Gastroesophageal sphincter (tissue), 3 donors: ENCODE measurements at regions not wholly inside any gene's neighbourhood (a gene's known extent, or its start where the extent isn't known, plus 50 kb on each side); places are given as distances from the start of the nearest gene placed in this dataset.
"Not testable (repeated sequence)": the region's sequence is repeated elsewhere in the genome, so short reads cannot be mapped to it uniquely, and the experiment has no call there.

Experiments
- CTCF ChIP-seq, 4 experiments: fragments of 200-600 bp in 2 of 4; fragments of 450-650 bp in 2 of 4; sonication (generic) in 1 of 4; IDR thresholded peaks; one replicate each; pipeline ENCODE4 v1.5.1; 2017 to 2019; ENCODE audit warnings: antibody characterized with exemption in 4 of 4, mild to moderate bottlenecking in 2 of 4, moderate library complexity in 2 of 4
- POLR2A ChIP-seq, 2 donors: fragments of 450-650 bp; IDR thresholded peaks; one replicate each; pipeline ENCODE4 v1.6.1; 2017; ENCODE audit warnings: antibody characterized with exemption in 2 of 2, mild to moderate bottlenecking in 2 of 2, moderate library complexity in 1 of 2

- TF ChIP-seq CTCF, POLR2A (IDR thresholded peaks at IDR 0.05): not testable (repeated sequence)
These were observed 211.5 kb downstream of the HTR1B start for GRCh38 chr6:77251801-77252200.
